ENCODE measurements at regions not wholly inside any gene's neighbourhood (a gene's known extent, or its start where the extent isn't known, plus 50 kb on each side); places are given as distances from the start of the nearest gene placed in this dataset.

DNA sequence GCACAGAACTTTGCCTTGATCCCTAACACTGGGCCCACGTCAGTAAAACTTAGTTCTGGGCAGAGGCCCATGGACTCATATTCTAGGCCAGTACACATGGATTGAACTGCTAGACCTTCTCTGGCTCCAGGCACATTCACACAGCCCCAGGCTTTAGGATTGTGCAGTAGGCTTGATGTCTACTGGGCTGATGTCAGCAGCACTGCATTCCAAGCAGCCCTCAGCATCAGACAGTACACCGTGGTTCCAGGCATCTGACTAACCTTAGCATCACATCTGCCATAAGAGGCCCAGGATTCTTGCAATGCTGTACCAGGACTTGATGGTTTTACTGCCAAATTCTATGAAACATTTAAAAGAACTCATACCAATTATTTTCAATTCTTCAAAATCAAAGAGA is 301.9 kb downstream of the CCER1 start:
- no peak overlapping the region for H3K27ac ChIP-seq (ENCODE audit: low read length)
- H2AFZ ChIP-seq (ENCODE audit: low read depth, low read length), result no peak overlapping the region
- no peaks in the 10 kb centered on the region for H4K20me1 ChIP-seq (ENCODE audit: insufficient read depth)
- no peak overlapping the region for H3K9ac ChIP-seq (ENCODE audit: low read length)
- no peaks in the 10 kb centered on the region for H3K79me2 ChIP-seq (replicated peaks; ENCODE audit: insufficient read depth, low read length)
- TF ChIP-seq RAD21 (conservative IDR thresholded peaks at IDR 0.05) (no peak), POLR2AphosphoS5 (IDR thresholded peaks at IDR 0.05) (no peak), MXI1 (conservative IDR thresholded peaks at IDR 0.05; ENCODE audit: poor library complexity, severe bottlenecking) (no peak), EP300 (conservative IDR thresholded peaks at IDR 0.05; ENCODE audit: poor library complexity, severe bottlenecking) (no peak), EZH2 (IDR thresholded peaks at IDR 0.05; ENCODE audit: borderline replicate concordance, insufficient read depth, low read length, poor library complexity, severe bottlenecking) (no peak), TAF1 (IDR thresholded peaks at IDR 0.05; ENCODE audit: low read depth) (no peak), SMC3 (conservative IDR thresholded peaks at IDR 0.05; ENCODE audit: poor library complexity) (no peak)
- TF ChIP-seq, protein P1, sequence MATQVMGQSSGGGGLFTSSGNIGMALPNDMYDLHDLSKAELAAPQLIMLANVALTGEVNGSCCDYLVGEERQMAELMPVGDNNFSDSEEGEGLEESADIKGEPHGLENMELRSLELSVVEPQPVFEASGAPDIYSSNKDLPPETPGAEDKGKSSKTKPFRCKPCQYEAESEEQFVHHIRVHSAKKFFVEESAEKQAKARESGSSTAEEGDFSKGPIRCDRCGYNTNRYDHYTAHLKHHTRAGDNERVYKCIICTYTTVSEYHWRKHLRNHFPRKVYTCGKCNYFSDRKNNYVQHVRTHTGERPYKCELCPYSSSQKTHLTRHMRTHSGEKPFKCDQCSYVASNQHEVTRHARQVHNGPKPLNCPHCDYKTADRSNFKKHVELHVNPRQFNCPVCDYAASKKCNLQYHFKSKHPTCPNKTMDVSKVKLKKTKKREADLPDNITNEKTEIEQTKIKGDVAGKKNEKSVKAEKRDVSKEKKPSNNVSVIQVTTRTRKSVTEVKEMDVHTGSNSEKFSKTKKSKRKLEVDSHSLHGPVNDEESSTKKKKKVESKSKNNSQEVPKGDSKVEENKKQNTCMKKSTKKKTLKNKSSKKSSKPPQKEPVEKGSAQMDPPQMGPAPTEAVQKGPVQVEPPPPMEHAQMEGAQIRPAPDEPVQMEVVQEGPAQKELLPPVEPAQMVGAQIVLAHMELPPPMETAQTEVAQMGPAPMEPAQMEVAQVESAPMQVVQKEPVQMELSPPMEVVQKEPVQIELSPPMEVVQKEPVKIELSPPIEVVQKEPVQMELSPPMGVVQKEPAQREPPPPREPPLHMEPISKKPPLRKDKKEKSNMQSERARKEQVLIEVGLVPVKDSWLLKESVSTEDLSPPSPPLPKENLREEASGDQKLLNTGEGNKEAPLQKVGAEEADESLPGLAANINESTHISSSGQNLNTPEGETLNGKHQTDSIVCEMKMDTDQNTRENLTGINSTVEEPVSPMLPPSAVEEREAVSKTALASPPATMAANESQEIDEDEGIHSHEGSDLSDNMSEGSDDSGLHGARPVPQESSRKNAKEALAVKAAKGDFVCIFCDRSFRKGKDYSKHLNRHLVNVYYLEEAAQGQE (IDR thresholded peaks at IDR 0.05; ENCODE audit: borderline replicate concordance), result no peak
- TF ChIP-seq, protein P2, sequence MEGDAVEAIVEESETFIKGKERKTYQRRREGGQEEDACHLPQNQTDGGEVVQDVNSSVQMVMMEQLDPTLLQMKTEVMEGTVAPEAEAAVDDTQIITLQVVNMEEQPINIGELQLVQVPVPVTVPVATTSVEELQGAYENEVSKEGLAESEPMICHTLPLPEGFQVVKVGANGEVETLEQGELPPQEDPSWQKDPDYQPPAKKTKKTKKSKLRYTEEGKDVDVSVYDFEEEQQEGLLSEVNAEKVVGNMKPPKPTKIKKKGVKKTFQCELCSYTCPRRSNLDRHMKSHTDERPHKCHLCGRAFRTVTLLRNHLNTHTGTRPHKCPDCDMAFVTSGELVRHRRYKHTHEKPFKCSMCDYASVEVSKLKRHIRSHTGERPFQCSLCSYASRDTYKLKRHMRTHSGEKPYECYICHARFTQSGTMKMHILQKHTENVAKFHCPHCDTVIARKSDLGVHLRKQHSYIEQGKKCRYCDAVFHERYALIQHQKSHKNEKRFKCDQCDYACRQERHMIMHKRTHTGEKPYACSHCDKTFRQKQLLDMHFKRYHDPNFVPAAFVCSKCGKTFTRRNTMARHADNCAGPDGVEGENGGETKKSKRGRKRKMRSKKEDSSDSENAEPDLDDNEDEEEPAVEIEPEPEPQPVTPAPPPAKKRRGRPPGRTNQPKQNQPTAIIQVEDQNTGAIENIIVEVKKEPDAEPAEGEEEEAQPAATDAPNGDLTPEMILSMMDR (IDR thresholded peaks at IDR 0.05; ENCODE audit: poor library complexity, severe bottlenecking), result no peak
- no peaks in the 10 kb centered on the region for H3K36me3 ChIP-seq (ENCODE audit: insufficient read depth, low read length)
- no peak overlapping the region for H3K4me3 ChIP-seq (ENCODE audit: low read length)
- H3K27me3 ChIP-seq (ENCODE audit: insufficient read depth, low read depth, low read length), result no peaks in the 10 kb centered on the region
- no peaks in the 10 kb centered on the region for H3K9me3 ChIP-seq (ENCODE audit: low read length)
- no peaks in the 10 kb centered on the region for H3F3A ChIP-seq (ENCODE audit: insufficient read depth, low read length, poor library complexity, severe bottlenecking)
- H3K4me2 ChIP-seq (ENCODE audit: low read length), result no peak overlapping the region
- no peaks in the 10 kb centered on the region for H3K9me2 ChIP-seq (ENCODE audit: insufficient read depth, low read length)

DNA sequence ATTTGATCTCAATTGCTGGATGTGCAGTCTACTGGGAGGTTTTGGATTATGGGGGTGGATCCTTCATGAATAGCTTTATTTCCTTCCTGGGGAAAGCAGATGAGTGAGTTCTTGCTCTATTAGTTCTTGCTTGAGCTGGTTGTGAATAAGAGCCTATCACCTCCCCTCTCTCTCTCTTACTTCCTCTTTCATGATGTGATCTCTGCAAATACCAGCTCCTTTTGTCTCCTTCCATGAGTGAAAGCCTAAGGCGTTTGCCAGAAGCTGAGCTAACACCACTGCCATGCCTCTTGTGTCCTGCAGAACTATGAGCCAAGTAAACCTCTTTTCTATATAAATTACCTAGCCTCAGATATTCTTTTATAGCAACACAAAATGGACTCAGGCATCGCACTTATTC is 302.7 kb downstream of the CCER1 start:
- H2AFZ ChIP-seq (ENCODE audit: low read depth, low read length), result no peak overlapping the region
- H3K36me3 ChIP-seq (ENCODE audit: insufficient read depth, low read length), result no peaks in the 10 kb centered on the region
- no peaks in the 10 kb centered on the region for H3K9me2 ChIP-seq (ENCODE audit: insufficient read depth, low read length)
- H3K9ac ChIP-seq (ENCODE audit: low read length), result no peak overlapping the region
- no peaks in the 10 kb centered on the region for H3K27me3 ChIP-seq (ENCODE audit: insufficient read depth, low read depth, low read length)
- TF ChIP-seq EP300 (conservative IDR thresholded peaks at IDR 0.05; ENCODE audit: poor library complexity, severe bottlenecking) (no peak), TAF1 (IDR thresholded peaks at IDR 0.05; ENCODE audit: low read depth) (no peak)
- H3K4me3 ChIP-seq (ENCODE audit: low read length), result no peak overlapping the region
- H3F3A ChIP-seq (ENCODE audit: insufficient read depth, low read length, poor library complexity, severe bottlenecking), result no peaks in the 10 kb centered on the region
- no peak overlapping the region for H3K27ac ChIP-seq (ENCODE audit: low read length)
- no peaks in the 10 kb centered on the region for H3K9me3 ChIP-seq (ENCODE audit: low read length)
- no peaks in the 10 kb centered on the region for H3K79me2 ChIP-seq (replicated peaks; ENCODE audit: insufficient read depth, low read length)
- H3K4me2 ChIP-seq (ENCODE audit: low read length), result no peak overlapping the region
- no peaks in the 10 kb centered on the region for H4K20me1 ChIP-seq (ENCODE audit: insufficient read depth)

DNA sequence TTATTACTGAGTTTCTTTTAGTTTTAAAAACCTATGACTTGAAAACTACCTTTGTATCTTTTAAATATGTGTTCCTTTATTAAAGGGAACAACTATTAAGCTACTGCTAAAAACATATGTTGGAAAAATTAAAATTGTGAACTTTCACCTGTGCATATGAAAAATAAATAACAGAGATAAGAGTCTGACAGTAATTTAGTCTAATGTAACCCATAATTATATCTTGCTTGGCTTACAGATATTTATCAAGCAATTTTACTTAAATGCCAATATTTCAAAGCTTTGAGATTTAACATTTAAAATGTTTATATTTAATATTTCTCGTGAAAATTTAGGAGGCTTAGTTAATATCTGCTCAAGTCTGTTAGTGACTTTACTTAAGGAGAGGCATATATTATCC is 309.8 kb downstream of the CCER1 start:
- H2AFZ ChIP-seq (ENCODE audit: low read depth, low read length), result no peak overlapping the region
- H3K4me3 ChIP-seq (ENCODE audit: low read length), result no peak overlapping the region
- H3K27ac ChIP-seq (ENCODE audit: low read length), result no peak overlapping the region
- H3K9me2 ChIP-seq (ENCODE audit: insufficient read depth, low read length), result no peaks in the 10 kb centered on the region
- no peaks in the 10 kb centered on the region for H4K20me1 ChIP-seq (ENCODE audit: insufficient read depth)
- no peaks in the 10 kb centered on the region for H3K79me2 ChIP-seq (replicated peaks; ENCODE audit: insufficient read depth, low read length)
- H3K9me3 ChIP-seq (ENCODE audit: low read length), result no peaks in the 10 kb centered on the region
- no peak overlapping the region for H3K4me2 ChIP-seq (ENCODE audit: low read length)
- TF ChIP-seq SMC3 (conservative IDR thresholded peaks at IDR 0.05; ENCODE audit: poor library complexity) (no peak), TAF1 (IDR thresholded peaks at IDR 0.05; ENCODE audit: low read depth) (no peak), POLR2AphosphoS5 (IDR thresholded peaks at IDR 0.05) (no peak), RAD21 (conservative IDR thresholded peaks at IDR 0.05) (no peak), EP300 (conservative IDR thresholded peaks at IDR 0.05; ENCODE audit: poor library complexity, severe bottlenecking) (no peak), MXI1 (conservative IDR thresholded peaks at IDR 0.05; ENCODE audit: poor library complexity, severe bottlenecking) (no peak)
- TF ChIP-seq, protein P1 (IDR thresholded peaks at IDR 0.05; ENCODE audit: borderline replicate concordance), result no peak
- TF ChIP-seq, protein P2 (IDR thresholded peaks at IDR 0.05; ENCODE audit: poor library complexity, severe bottlenecking), result no peak
- no peaks in the 10 kb centered on the region for H3K36me3 ChIP-seq (ENCODE audit: insufficient read depth, low read length)
- no peaks in the 10 kb centered on the region for H3F3A ChIP-seq (ENCODE audit: insufficient read depth, low read length, poor library complexity, severe bottlenecking)
- no peak overlapping the region for H3K9ac ChIP-seq (ENCODE audit: low read length)
- H3K27me3 ChIP-seq (ENCODE audit: insufficient read depth, low read depth, low read length), result no peaks in the 10 kb centered on the region

Data from neural cell (in vitro differentiated cells).